ENCODE measurements at regions not wholly inside any gene's neighbourhood (a gene's known extent, or its start where the extent isn't known, plus 50 kb on each side); places are given as distances from the start of the nearest gene placed in this dataset.

GRCh38 chr10:113479346-113480080 lies 73.3 kb upstream of the HABP2 start:
- no peak for TF ChIP-seq CTCF (IDR thresholded peaks at IDR 0.05; ENCODE audit: unreplicated experiment)
- no peak overlapping the region for H3K4me3 Mint-ChIP-seq (ENCODE audit: low read depth)

GRCh38 chr10:113480081-113480360 lies 72.8 kb upstream of the HABP2 start:
- DNase-seq (ENCODE audit: low spot score, unreplicated experiment): no peak
- no peak overlapping the region for H3K27ac Mint-ChIP-seq
- peaks cover 33% of the 10 kb centered on the region for H3K9me3 Mint-ChIP-seq (ENCODE audit: low read depth)
- no peak for TF ChIP-seq CTCF (IDR thresholded peaks at IDR 0.05; ENCODE audit: unreplicated experiment)
- H3K4me1 Mint-ChIP-seq (ENCODE audit: low read depth): no peaks in the 10 kb centered on the region
- peaks cover 1% of the 10 kb centered on the region for H3K27me3 Mint-ChIP-seq
- no peak overlapping the region for H3K4me3 Mint-ChIP-seq (ENCODE audit: low read depth)
- H3K36me3 Mint-ChIP-seq (ENCODE audit: insufficient read depth): peaks cover 18% of the 10 kb centered on the region

More at GRCh38 chr10:113479346-113480080, 73.3 kb upstream of the HABP2 start:
- peak overlapping the region; percentile 11 for H3K27ac Mint-ChIP-seq
- H3K4me1 Mint-ChIP-seq (ENCODE audit: low read depth): no peaks in the 10 kb centered on the region
- DNase-seq (ENCODE audit: low spot score, unreplicated experiment): no peak
- peaks cover 33% of the 10 kb centered on the region for H3K9me3 Mint-ChIP-seq (ENCODE audit: low read depth)
- peaks cover 4% of the 10 kb centered on the region for H3K27me3 Mint-ChIP-seq
- H3K36me3 Mint-ChIP-seq (ENCODE audit: insufficient read depth): peaks cover 18% of the 10 kb centered on the region

GRCh38 chr10:113480851-113481502 lies 71.9 kb upstream of the HABP2 start:
- H3K36me3 Mint-ChIP-seq (ENCODE audit: insufficient read depth): peaks cover 18% of the 10 kb centered on the region
- DNase-seq (ENCODE audit: low spot score, unreplicated experiment): no peak

GRCh38 chr10:113484487-113484886 lies 68.4 kb upstream of the HABP2 start:
- Mint-ChIP-seq H3K36me3 (ENCODE audit: insufficient read depth) (peaks cover 13% of the 10 kb centered on the region), H3K4me3 (ENCODE audit: low read depth) (no peak overlapping the region), H3K27me3 (no peaks in the 10 kb centered on the region), H3K9me3 (ENCODE audit: low read depth) (peaks cover 23% of the 10 kb centered on the region), H3K27ac (no peak overlapping the region), H3K4me1 (ENCODE audit: low read depth) (peaks cover 3% of the 10 kb centered on the region)
- DNase-seq (ENCODE audit: low spot score, unreplicated experiment): no peak
- no peak for TF ChIP-seq CTCF (IDR thresholded peaks at IDR 0.05; ENCODE audit: unreplicated experiment)

More at GRCh38 chr10:113480851-113481502, 71.9 kb upstream of the HABP2 start:
- no peak overlapping the region for H3K27ac Mint-ChIP-seq
- no peaks in the 10 kb centered on the region for H3K4me1 Mint-ChIP-seq (ENCODE audit: low read depth)
- TF ChIP-seq CTCF (IDR thresholded peaks at IDR 0.05; ENCODE audit: unreplicated experiment): no peak
- no peaks in the 10 kb centered on the region for H3K27me3 Mint-ChIP-seq
- H3K4me3 Mint-ChIP-seq (ENCODE audit: low read depth): no peak overlapping the region
- H3K9me3 Mint-ChIP-seq (ENCODE audit: low read depth): peaks cover 33% of the 10 kb centered on the region

GRCh38 chr10:113485736-113486135 lies 67.1 kb upstream of the HABP2 start:
- no peak for DNase-seq (ENCODE audit: low spot score, unreplicated experiment)
- Mint-ChIP-seq H3K27me3 (peaks cover under 1% of the 10 kb centered on the region), H3K4me1 (ENCODE audit: low read depth) (peaks cover 3% of the 10 kb centered on the region), H3K9me3 (ENCODE audit: low read depth) (peaks cover 11% of the 10 kb centered on the region), H3K27ac (no peak overlapping the region), H3K4me3 (ENCODE audit: low read depth) (no peak overlapping the region), H3K36me3 (ENCODE audit: insufficient read depth) (peaks cover 5% of the 10 kb centered on the region)
- no peak for TF ChIP-seq CTCF (IDR thresholded peaks at IDR 0.05; ENCODE audit: unreplicated experiment)
